ENCODE measurements at regions not wholly inside any gene's neighbourhood (a gene's known extent, or its start where the extent isn't known, plus 50 kb on each side); places are given as distances from the start of the nearest gene placed in this dataset.

DNA sequence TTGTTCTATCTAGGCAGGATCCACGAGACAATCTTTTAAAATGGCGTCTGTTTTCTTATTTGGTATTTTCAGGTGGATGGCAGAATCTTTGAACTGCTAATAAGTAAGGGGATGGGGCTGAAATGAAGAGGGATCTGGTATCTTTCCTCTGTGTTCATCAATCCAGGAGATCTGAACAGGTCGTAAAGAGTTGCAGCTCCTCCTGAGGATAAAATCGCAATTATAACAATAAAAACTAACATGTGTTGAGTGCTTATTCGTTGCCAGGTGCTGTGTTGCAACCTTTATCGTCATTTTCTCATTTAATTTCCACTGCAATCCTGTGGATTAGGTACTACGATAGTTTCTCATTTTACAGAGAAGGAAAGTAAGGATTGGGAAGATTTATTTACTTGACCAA is 134.6 kb upstream of the DPYD start:
- H3K9me2 ChIP-seq (ENCODE audit: insufficient read depth), result no peaks in the 10 kb centered on the region
- TF ChIP-seq EZH2phosphoT487 (IDR thresholded peaks at IDR 0.05; ENCODE audit: insufficient read depth, low read depth) (no peak), EZH2 (IDR thresholded peaks at IDR 0.05; ENCODE audit: insufficient read depth, poor library complexity, severe bottlenecking) (no peak)
- H3F3A ChIP-seq (ENCODE audit: insufficient read depth), result peaks cover 17% of the 10 kb centered on the region; the same call in 1 of the 2 replicates
- peaks cover 23% of the 10 kb centered on the region for H3K4me1 ChIP-seq (ENCODE audit: insufficient read depth)
- H2AFZ ChIP-seq, result no peak overlapping the region
- no peaks in the 10 kb centered on the region for H4K20me1 ChIP-seq (ENCODE audit: insufficient read depth)
- H3K4me2 ChIP-seq (ENCODE audit: unreplicated experiment), result no peak overlapping the region
- WGBS, 2 experiments (ENCODE audit: low coverage in 1 of 2, low lambda C conversion rate in 2 of 2, missing lambda C conversion rate in 2 of 2), result 98% methylated on average over 7 of the region's 7 CpGs
- no peak overlapping the region for H3K27ac ChIP-seq
- H3K9ac ChIP-seq, result no peak overlapping the region
- H3K79me2 ChIP-seq (ENCODE audit: insufficient read depth), result no peaks in the 10 kb centered on the region
- no peaks in the 10 kb centered on the region for H3K27me3 ChIP-seq (replicated peaks; ENCODE audit: insufficient read depth)
- H3K4me3 ChIP-seq, result no peak overlapping the region
- in situ Hi-C loops (cut with MboI), result loop anchor here (10.0 to 25.0 kb wide), 2 partner anchors 409 to 1093 kb away; no protein-coding TSS in a partner anchor
- no peaks in the 10 kb centered on the region for H3K36me3 ChIP-seq (ENCODE audit: low read depth)
- no peak for DNase-seq
- no peaks in the 10 kb centered on the region for H3K9me3 ChIP-seq (ENCODE audit: low read depth)

- Histone ChIP-seq H3F3A (ENCODE audit: insufficient read depth) (peaks cover 17% of the 10 kb centered on the region; the same call in 1 of the 2 replicates), H3K36me3 (ENCODE audit: low read depth) (no peaks in the 10 kb centered on the region), H3K9ac (peak overlapping the region; percentile 74; the same call in 1 of the 2 replicates), H3K4me3 (no peak overlapping the region), H3K4me1 (ENCODE audit: insufficient read depth) (peaks cover 23% of the 10 kb centered on the region), H3K9me2 (ENCODE audit: insufficient read depth) (no peaks in the 10 kb centered on the region), H3K4me2 (ENCODE audit: unreplicated experiment) (peak overlapping the region; percentile 79), H3K27me3 (replicated peaks; ENCODE audit: insufficient read depth) (no peaks in the 10 kb centered on the region), H2AFZ (peak overlapping the region; percentile 98), H3K9me3 (ENCODE audit: low read depth) (no peaks in the 10 kb centered on the region), H4K20me1 (ENCODE audit: insufficient read depth) (no peaks in the 10 kb centered on the region), H3K79me2 (ENCODE audit: insufficient read depth) (no peaks in the 10 kb centered on the region), H3K27ac (no peak overlapping the region)
- in situ Hi-C loops (cut with MboI), result loop anchor here (10.0 to 25.0 kb wide), 2 partner anchors 410 to 1092 kb away; no protein-coding TSS in a partner anchor
- TF ChIP-seq EZH2 (IDR thresholded peaks at IDR 0.05; ENCODE audit: insufficient read depth, poor library complexity, severe bottlenecking), result no peak
- no peak for TF ChIP-seq EZH2phosphoT487 (IDR thresholded peaks at IDR 0.05; ENCODE audit: insufficient read depth, low read depth)
- DNase-seq, result no peak
- WGBS, 2 experiments (ENCODE audit: low coverage in 1 of 2, low lambda C conversion rate in 2 of 2, missing lambda C conversion rate in 2 of 2), result 76 to 79% methylated on average over 4 of the region's 4 CpGs
These were observed 134.0 kb upstream of the DPYD start for GRCh38 chr1:98054786-98055185.

- Histone ChIP-seq H4K20me1 (ENCODE audit: insufficient read depth) (no peaks in the 10 kb centered on the region), H3K9ac (peak overlapping the region; percentile 74; the same call in 1 of the 2 replicates), H3K4me2 (ENCODE audit: unreplicated experiment) (peak overlapping the region; percentile 79), H3K4me1 (ENCODE audit: insufficient read depth) (peaks cover 25% of the 10 kb centered on the region), H3K27ac (no peak overlapping the region), H3K9me3 (ENCODE audit: low read depth) (no peaks in the 10 kb centered on the region), H3K4me3 (peak overlapping the region; percentile 68), H2AFZ (peak overlapping the region; percentile 98), H3K36me3 (ENCODE audit: low read depth) (no peaks in the 10 kb centered on the region), H3K79me2 (ENCODE audit: insufficient read depth) (no peaks in the 10 kb centered on the region), H3F3A (ENCODE audit: insufficient read depth) (peaks cover 17% of the 10 kb centered on the region; the same call in 1 of the 2 replicates), H3K9me2 (ENCODE audit: insufficient read depth) (no peaks in the 10 kb centered on the region), H3K27me3 (replicated peaks; ENCODE audit: insufficient read depth) (no peaks in the 10 kb centered on the region)
- 15 to 17% methylated on average over 10 to 11 of the region's 11 CpGs for WGBS, 2 experiments (ENCODE audit: low coverage in 1 of 2, low lambda C conversion rate in 2 of 2, missing lambda C conversion rate in 2 of 2)
- in situ Hi-C loops (cut with MboI), result loop anchor here (10.0 to 25.0 kb wide), 2 partner anchors 410 to 1092 kb away; no protein-coding TSS in a partner anchor
- TF ChIP-seq EZH2phosphoT487 (IDR thresholded peaks at IDR 0.05; ENCODE audit: insufficient read depth, low read depth), result no peak
- no peak for TF ChIP-seq EZH2 (IDR thresholded peaks at IDR 0.05; ENCODE audit: insufficient read depth, poor library complexity, severe bottlenecking)
- no peak for DNase-seq
These were observed 133.5 kb upstream of the DPYD start for GRCh38 chr1:98054367-98054701.

GRCh38 chr1:98053471-98054366 is 132.9 kb upstream of the DPYD start:
- DNase-seq, result peak; percentile 85
- H3K4me3 ChIP-seq, result peak overlapping the region; percentile 68
- H3K36me3 ChIP-seq (ENCODE audit: low read depth), result no peaks in the 10 kb centered on the region
- no peaks in the 10 kb centered on the region for H3K79me2 ChIP-seq (ENCODE audit: insufficient read depth)
- TF ChIP-seq EZH2 (IDR thresholded peaks at IDR 0.05; ENCODE audit: insufficient read depth, poor library complexity, severe bottlenecking), result no peak
- no peak for TF ChIP-seq EZH2phosphoT487 (IDR thresholded peaks at IDR 0.05; ENCODE audit: insufficient read depth, low read depth)
- in situ Hi-C loops (cut with MboI), result loop anchor here (10.0 to 25.0 kb wide), 2 partner anchors 411 to 1091 kb away; no protein-coding TSS in a partner anchor
- H4K20me1 ChIP-seq (ENCODE audit: insufficient read depth), result no peaks in the 10 kb centered on the region
- H3K4me1 ChIP-seq (ENCODE audit: insufficient read depth), result peaks cover 31% of the 10 kb centered on the region
- H3K27me3 ChIP-seq (replicated peaks; ENCODE audit: insufficient read depth), result no peaks in the 10 kb centered on the region
- 8 to 10% methylated on average over 75 to 81 of the region's 81 CpGs for WGBS, 2 experiments (ENCODE audit: low coverage in 1 of 2, low lambda C conversion rate in 2 of 2, missing lambda C conversion rate in 2 of 2)
- peak overlapping the region; percentile 30 for H3K27ac ChIP-seq
- H3K9ac ChIP-seq, result peak overlapping the region; percentile 74
- no peaks in the 10 kb centered on the region for H3K9me2 ChIP-seq (ENCODE audit: insufficient read depth)
- peaks cover 17% of the 10 kb centered on the region; the same call in 1 of the 2 replicates for H3F3A ChIP-seq (ENCODE audit: insufficient read depth)
- H3K9me3 ChIP-seq (ENCODE audit: low read depth), result no peaks in the 10 kb centered on the region
- peak overlapping the region; percentile 98 for H2AFZ ChIP-seq
- H3K4me2 ChIP-seq (ENCODE audit: unreplicated experiment), result peak overlapping the region; percentile 79
